GM21619 (cell line): ENCODE measurements at regions not wholly inside any gene's neighbourhood (a gene's known extent, or its start where the extent isn't known, plus 50 kb on each side); places are given as distances from the start of the nearest gene placed in this dataset.

ENCODE experiments used
- ATAC-seq: cut with Tn5 transposase; IDR thresholded peaks from one replicate; pipeline ENCODE4 v1.9.1; 2021; ENCODE audit not compliant: unreplicated experiment

DNA sequence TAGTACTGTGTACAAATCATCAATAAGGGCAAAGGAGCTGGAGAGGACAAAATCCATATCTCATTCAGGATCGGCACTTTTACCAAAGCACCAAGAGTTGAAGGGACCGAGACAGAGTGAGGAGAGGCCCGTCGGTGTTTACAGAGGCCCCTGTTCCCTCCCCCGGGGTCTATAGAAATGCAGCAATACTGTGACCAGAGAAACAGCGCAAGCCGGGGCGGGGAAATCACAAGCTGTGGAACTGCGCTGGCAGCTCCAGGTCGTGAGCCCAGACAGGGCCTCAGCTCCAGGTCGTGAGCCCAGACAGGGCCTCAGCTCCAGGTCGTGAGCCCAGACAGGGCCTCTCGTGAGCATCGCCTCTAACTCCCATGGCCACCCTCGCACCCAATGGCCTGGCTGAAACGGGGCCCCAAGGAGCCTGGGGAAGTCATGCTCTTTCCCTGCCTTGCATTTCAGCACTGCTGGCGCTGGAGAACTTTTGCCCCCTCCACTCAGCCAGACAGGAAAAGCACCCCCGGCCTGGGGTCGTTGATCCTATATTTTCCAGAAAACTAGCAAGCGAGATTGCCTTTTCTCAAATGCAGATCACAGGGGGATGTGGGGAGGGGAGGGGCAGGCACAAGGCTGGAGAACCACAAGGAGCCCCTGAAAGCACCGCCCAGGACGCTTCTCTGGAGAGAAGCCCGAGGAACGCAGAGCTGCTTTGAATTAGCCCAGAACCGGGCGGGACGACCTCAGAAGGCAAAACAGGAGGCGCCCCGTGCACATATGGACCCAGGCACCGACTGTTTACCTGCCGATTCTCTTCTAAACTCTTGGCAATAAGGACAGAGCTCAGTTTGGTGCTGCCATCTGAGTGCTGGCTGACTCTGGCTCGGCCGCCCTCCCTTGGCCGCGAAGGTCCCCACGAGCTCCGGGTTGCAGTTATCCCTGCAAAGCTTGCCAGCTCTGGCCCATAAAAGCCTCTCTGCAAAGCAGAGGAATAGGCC lies 223.7 kb downstream of the ACKR3 start:
- no peak for ATAC-seq

DNA sequence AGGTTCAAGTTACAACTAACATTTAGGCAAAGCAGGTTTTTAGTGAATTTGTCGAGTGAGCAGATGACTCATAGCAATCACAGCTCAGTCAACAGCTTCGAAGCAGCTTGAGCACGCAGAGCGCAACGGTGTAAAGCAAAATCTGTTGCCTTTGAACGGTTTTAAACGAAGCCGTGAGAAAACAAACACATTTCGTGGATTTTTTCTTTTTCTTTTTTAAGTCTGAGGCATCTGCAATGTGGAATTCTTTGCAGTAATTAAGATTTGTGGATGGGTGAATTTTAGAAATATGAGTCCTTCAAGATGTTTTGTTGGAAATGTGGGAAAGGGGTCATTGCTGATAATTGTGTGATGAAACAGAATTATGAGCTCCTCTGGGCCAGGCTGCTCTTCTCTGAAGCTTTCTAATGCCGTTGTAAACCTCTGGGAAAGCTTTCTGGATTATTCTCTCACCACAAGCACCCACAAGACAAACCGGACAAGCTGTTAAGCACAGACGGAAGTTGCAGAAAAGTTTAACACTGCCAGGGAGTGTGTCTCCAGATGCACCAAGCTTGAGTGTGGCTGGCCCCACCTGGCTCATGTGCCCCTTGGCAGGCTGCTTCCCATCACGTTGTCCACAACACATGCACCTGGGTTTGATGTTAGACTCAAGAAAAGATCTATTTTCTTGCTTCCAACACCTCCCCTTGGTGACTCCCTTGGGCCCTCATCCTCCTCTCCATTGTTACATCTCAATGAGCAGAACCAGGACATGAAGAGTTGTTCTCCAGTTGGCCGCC lies 224.7 kb downstream of the ACKR3 start:
- no peak for ATAC-seq

DNA sequence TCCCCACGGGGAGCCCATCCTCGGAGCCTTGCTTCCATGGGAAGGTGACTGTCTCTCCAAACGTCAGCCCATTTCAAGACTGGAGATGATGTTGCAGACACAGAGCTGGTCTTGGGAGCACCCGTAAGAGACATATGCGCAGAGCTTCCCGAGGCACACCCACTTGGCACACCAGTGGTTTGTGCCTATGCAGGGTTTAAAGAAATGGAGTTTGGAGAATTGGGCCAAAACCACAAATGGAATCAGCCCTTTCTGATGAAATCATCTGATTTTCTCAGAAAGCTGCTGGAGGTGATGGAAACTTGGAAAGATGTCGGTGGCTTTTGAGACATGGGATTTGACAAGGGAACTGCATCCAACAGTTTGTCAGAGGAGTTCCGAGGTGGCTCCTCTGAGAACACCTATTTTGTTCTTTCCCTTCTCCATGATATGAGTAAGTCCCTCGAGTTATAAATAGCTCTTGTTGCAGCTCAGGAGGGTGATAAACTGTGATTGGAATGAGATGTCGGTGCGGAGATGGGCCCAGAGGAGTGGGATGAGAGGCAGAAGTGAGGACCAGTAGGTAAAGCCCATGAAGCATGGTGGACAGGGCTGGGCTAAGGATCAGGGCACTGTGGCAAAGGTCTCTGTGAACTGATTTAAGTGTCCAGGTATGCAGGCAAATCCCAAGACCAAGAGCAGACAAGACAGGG lies 225.7 kb downstream of the ACKR3 start:
- no peak for ATAC-seq

DNA sequence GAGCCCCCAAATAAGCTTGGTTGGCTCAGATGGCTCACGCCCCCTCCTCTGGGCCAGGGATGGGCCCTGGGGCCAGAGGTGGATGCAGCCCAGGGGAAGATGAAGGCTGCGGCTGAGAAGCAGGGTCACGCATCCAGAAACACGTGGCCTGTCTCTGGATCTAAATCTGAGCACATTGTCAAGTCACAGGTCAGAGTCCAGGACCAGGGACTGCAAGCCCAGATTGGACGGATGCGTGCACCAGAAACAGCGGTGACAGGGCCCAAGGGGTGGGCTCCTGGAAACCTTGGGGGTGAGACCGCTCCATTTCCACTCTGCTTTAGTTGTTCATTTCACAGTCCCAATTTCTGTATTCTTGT lies 226.2 kb downstream of the ACKR3 start:
- ATAC-seq = no peak

DNA sequence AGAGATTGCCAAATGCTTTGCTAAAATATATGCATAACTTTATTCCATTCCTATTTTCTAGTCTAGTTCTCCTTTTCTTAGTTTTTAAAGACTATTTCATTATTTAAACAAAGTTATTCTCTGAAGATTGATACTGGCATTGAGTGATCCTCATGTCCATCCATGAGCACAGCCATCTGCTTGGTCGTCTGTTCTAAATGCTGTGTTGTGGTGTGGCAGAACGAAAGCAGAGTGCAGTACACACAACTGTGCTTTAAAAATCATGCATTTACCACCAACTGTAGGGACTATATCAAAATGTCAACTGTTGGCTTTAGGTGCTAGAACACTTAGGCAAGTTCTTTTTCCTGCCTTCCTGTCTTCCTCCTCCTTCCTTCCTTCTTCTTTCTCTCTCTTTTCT lies 226.6 kb downstream of the ACKR3 start:
- no peak for ATAC-seq

DNA sequence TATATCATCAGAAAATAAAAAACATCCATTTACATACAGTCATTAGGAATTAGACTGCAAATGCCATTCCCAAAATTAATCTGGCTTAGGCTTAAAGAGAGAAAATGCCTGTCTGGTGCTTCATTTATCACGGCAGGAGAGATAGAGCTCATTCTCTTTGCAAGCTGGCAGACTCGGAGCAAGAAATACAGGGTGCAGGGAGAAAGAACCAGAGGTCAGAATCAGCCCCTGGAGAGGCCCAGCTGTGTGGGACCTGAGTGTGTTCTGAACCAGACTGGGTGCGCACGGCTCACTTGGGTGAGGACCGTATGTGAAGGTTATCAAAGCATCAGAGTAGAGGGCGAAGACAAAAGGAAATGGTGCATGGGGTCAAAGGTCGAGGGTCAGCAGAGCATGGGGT lies 227.8 kb downstream of the ACKR3 start:
- ATAC-seq = no peak

DNA sequence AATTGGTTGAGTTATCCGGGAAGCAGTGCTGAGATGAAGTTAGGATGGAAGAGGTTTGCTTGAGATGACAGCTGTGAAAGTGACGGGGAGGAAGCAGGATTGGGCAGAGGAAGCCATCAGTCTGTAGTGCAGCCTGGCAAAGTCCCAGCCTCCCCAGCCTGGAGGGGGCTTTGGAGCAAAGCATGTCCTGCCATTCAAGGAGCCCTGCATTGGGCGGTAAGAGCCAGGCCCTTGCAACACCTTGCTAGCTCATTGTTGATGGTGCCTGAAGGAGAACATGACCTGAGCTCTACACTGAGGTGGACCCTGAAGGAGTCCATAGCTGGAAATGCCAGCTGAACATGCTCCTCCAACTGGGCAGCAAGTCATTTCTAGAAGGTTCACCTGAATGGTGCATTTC lies 228.9 kb downstream of the ACKR3 start:
- ATAC-seq = no peak

DNA sequence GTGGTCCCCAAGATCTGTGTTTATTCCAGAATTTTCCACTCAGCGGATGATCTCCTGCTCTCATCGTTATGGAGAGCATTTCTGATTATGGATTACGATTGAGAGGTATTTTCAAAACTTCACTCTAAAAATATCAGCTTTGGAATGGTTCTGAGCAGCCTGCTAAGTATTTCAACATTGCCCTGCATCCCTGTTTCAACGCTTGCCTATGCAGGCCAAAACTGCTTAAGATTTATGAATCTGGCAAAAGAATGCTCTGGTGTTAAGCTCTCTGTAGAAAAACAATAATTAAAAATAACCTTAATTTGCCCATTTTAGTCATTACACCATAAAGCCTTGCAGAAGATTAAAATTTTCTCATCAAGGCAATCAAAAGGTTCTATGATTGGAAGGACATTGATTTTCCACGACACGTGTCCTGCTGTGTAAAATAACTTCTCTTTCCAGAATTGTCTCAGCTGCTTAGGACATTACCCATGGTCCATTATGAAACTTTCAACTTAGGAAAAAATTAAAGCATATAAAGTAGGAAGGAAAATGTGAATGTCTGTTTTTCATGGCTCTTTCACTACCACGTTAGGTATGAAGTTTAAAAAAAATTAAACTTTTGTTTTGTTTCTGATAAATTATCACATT lies 229.9 kb downstream of the ACKR3 start:
- ATAC-seq = no peak

DNA sequence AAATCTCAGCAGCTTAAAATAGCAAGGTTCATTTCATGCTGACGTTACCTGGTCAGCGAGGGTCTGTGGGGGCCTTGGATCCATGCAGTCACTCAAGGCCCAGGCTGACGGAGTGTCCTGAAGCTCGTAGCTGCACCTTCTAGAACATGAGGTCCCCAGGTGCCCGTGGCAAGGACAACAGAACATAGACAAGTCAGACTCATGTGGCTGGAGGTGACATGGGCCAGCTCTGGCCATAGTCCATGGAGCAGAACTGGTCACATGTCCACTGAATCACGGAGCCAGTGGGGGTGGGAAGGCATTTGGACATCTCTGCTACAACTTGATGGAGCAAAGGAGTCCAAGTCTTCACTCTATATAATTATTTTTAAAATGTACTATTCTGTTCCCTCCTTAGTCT lies 233.2 kb downstream of the ACKR3 start:
- ATAC-seq = no peak

DNA sequence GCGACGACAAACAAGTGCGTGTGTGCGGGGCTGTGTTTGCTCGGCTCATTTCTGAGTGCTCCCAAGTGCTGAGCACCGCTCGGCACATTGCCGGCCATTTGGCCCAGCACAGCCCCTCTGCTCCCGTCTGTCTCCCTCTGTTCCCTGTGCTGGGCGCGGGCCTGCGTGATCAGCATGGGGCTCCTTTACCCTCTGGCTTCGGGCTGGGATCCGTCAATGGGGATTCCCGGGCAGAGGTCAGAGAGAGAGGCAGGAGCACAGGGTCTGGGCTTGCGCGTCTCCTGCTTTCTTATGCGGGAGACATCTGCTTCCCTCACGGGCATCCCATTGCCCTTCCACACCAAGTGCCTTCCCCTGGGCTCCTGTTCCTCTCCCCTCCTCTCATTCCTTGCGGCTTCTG lies 234.0 kb downstream of the ACKR3 start:
- no peak for ATAC-seq

DNA sequence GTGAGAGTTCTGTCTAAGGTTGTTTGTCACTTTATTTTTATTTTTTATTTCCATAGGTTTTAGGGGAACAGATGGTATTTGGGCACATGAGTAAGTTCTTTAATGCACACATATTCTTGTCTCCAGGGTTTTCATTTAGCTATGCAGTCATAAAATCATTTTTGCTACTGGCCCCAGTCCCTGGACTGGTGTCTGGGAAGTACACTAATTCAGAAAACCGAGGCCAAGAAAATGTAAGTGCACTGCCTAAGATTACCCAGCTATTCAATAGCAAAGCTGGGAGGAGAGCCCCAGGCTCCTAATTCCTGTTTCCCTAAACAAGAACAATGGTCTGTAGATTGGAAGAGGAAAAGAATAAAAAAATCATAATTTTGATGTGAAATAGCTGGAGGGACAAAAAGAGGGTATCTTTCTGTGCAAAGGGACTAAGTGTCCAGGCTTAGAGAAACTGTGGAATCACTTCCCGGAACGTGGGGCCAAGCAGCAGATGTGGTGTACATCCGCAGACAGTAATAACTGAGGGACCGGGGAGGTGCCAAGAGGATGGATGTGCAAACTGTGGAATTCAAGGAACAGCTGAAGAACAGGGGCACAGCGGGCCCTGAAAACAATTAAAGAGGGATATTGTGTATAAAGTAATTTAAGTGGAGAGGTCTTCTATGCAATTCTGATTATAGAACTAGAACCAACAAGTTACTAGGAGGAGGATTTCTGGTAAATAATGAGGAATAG lies 236.3 kb downstream of the ACKR3 start:
- ATAC-seq = no peak

DNA sequence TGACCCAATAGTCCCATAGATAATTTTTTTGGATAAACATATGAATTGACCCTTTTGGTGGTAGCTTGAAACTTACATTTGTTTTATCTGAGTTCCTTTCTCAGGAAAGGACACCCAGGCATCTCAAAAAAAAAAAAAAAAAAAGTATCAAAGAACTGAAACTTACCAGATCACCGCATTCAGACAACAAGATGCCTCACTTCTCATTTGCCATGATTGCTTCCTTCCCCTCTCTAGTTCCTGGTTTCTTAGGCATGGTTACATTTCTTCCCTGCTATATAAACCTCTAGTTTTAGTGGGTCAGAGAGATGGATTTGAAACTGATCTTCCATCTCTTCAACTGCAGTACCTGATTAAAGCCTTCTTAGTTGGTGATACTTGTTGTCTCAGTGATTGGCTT lies 240.1 kb downstream of the ACKR3 start:
- ATAC-seq = no peak

DNA sequence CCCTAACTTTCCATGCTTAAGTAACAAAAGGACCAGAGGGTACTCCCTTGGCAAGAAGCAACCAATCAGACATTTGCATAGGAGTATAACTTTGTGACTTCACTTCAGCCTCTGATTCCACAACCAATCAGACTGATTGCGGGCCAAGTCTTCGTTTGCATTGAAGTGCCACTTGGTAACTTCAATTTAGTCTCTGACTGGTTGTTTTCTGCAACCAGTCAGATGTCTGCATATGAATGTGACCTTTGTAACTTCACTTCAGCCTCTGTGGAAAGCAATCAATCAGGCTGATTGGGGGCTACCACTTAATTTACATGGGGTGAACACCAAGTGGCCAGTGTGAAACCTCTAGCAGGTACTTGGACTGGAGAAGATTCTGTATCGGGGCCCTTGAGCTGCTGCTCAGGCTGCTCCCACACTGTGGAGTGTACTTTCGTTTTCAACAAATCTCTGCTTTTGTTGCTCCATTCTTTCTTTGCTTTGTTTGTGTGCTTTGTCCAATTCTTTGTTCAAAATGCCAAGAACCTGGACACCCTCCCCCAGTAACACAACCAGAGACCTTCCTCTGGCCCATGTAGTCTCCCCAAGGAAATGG lies 241.5 kb downstream of the ACKR3 start:
- ATAC-seq = no peak

DNA sequence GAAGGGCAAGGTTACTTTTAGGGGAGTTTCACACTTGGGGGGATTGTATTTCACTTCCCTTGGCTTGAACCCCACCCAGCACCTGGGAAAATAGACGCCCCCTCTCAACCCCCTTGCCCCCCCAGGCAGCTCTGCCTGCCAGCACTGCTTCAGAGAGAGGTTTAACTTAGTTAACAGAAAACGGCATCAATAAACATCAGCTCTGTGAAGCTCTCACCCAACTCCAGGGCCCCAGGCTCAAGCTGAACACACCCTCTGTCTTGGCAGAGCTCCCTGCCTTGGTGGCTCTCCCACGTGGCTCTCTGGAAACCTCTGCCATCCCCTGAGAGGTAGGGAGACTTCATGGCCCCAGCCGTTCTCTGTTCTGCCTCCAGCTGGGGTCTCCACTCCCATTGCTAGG lies 244.1 kb downstream of the ACKR3 start:
- ATAC-seq = no peak

DNA sequence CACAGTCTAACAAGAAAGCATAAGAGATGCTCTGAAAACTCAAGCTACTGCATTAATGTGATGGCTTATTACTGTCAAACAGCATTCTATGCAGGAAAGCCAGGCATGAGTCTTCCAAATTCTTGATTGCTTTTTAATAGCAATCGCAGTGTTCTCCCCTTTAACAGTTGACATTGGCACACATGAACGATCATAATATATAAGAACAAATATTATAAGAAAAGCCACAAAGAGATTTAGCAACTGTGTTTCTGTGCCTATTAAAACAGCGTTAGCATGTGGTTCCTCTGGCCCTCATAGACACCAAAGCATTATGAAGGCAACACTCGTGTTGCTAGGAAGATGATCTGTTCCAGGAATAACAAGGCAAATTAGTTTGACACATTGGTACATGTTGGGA lies 245.0 kb downstream of the ACKR3 start:
- ATAC-seq = no peak

DNA sequence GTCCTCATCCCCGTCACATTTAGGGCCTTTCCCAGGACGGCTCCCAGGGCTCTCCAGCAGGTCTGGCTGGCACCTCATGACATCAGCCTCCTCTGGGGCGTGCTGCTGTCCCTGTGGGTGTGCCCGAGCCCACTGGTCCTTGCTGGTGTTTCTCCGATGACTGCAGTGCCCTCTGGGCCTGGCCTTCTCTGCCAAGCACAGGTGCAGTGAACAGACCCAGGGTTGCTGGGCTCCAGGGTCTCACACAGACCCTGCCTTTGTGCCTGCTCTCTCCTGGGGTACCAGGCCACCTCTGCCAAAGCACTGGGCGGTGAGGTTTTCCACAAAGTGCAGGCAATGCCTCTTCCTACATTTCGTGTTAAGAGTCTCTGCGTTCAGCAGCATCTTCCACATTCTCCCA lies 246.1 kb downstream of the ACKR3 start:
- ATAC-seq = no peak

DNA sequence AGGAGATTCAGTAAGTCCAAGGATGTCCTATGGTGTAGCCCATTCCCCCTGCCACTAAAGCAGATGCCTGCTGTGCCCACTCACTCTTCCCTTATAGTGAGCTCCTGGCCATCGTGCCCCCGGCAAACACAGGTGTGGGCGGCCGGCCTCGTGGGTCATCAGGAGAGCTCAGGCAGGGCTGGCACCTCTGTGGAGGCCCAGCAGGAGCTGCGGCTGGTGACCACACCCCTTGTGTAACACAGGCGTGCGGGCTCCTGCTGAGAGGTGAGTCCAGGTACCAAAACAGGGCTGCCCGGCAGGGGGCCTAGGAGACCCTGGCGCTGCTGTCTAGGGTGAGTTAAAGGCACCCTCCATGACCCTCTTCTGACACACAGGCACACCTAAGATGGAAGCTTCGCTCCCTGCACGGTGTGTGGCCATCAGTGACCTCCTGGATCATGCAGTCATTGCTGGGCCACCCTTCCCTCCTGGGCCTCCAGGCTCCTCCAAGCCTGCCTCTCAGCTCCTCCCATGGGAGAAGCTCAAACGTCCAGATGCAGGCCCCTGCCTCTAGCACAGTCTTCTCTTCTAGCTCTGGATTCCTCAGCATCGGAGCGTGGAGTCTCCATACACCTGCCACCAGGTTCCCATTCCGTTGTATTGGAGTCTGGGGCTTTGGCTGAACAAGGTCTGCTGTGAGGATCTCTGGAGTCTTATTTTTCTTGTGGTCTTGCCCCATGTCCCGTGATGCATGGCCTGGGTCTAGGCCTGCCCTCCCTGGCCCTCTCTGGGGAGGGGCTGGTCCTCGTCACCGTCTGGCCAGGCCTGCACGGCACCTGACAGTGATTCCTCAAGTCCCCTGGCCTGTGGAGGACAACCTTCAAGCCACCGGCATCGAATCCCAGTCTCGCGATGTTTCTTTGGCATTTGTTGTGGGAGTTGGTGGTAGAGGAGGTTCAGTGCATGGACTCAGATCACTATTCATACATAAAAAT lies 246.9 kb downstream of the ACKR3 start:
- no peak for ATAC-seq

DNA sequence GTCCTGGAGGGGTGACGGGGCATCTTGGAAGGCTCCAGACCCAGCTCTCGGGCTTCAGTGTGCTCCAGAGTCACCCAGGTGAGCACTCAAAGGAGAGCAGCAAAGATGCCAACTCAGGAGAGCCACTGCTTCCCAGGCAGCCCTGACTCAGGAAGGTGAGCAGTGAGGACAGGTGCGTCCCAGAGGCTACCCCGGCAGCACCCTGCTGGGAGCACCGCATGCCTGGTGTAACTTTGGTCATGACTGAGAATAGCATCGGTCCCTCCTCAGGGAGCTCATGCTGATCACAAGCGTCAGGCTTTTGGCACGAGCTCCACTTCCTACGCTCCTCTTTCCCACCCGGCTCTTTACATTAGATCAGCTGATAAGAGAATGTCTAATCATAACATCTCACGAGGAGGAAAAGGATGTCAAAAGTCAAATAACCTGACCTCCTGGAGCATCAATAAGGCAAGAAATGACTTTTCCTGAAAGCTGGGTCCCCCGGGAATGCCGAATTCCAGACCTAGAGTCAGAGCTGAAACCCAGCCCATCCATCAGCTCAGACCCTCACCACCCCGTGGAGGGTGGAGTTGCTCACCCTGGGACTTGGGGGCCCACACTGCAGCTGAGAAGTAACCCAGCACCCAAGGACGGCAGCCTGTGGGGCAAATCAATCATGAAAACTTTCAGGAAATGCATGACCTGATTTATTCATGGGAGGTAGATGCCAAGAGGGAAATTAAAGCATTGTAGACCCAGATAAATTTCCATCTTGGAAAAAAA lies 248.8 kb downstream of the ACKR3 start:
- no peak for ATAC-seq
